HepG2 (cell line): ENCODE measurements at regions not wholly inside any gene's neighbourhood (a gene's known extent, or its start where the extent isn't known, plus 50 kb on each side); places are given as distances from the start of the nearest gene placed in this dataset.

Experiments
- BCL3 ChIP-seq: sonication (generic); formaldehyde crosslinking; IDR thresholded peaks from 2 replicates; pipeline ENCODE4 v1.5.1; 2020; ENCODE audit warnings: mild to moderate bottlenecking, missing genetic modification reagents, moderate library complexity
- CEBPG ChIP-seq: IDR thresholded peaks from 2 replicates; pipeline ENCODE4 v1.6.1; 2016
- ESRRA ChIP-seq: sonication (generic); formaldehyde crosslinking; IDR thresholded peaks from 2 replicates; pipeline ENCODE4 v1.5.1; 2020; ENCODE audit warnings: mild to moderate bottlenecking, low read depth, missing genetic modification reagents
- GATAD2A ChIP-seq: IDR thresholded peaks from 2 replicates; pipeline ENCODE4 v1.6.1; 2016
- HBP1 ChIP-seq: IDR thresholded peaks from 2 replicates; pipeline ENCODE4 v1.6.1; 2016; ENCODE audit warnings: low read depth, control low read depth
- HDAC2 ChIP-seq: sonication (generic); formaldehyde crosslinking; IDR thresholded peaks from 2 replicates; pipeline ENCODE4 v1.4.0; 2020; ENCODE audit warnings: missing genetic modification reagents
- HHEX ChIP-seq: IDR thresholded peaks from 2 replicates; pipeline ENCODE4 v1.6.1; 2016; ENCODE audit warnings: control low read depth
- HOMEZ ChIP-seq: IDR thresholded peaks from 2 replicates; pipeline ENCODE4 v1.6.1; 2016; ENCODE audit warnings: low read depth
- HOXA3 ChIP-seq: sonication (generic); formaldehyde crosslinking; IDR thresholded peaks from 2 replicates; pipeline ENCODE4 v1.5.0; 2020; ENCODE audit warnings: missing genetic modification reagents
- KLF6 ChIP-seq: IDR thresholded peaks from 2 replicates; pipeline ENCODE4 v1.8.0; 2016; ENCODE audit warnings: missing biosample characterization, missing genetic modification reagents
- NKX3-1 ChIP-seq: sonication (generic); formaldehyde crosslinking; IDR thresholded peaks from 2 replicates; pipeline ENCODE4 v1.5.0; 2020; ENCODE audit warnings: missing genetic modification reagents
- SOX5 ChIP-seq: IDR thresholded peaks from 2 replicates; pipeline ENCODE4 v1.6.1; 2016; ENCODE audit warnings: borderline replicate concordance
- TRIM24 ChIP-seq: sonication (generic); formaldehyde crosslinking; IDR thresholded peaks from 2 replicates; pipeline ENCODE4 v1.8.0; 2022; ENCODE audit warnings: mild to moderate bottlenecking, missing genetic modification reagents
- ZMAT3 ChIP-seq: sonication (generic); formaldehyde crosslinking; conservative IDR thresholded peaks from 2 replicates; pipeline ENCODE4 v1.7.0; 2021; ENCODE audit warnings: missing genetic modification reagents
- ZNF232 ChIP-seq: sonication (generic); formaldehyde crosslinking; IDR thresholded peaks from 2 replicates; pipeline ENCODE4 v1.4.0; 2020; ENCODE audit warnings: missing genetic modification reagents, borderline replicate concordance
- ZNF614 ChIP-seq: IDR thresholded peaks from 2 replicates; pipeline ENCODE4 v1.6.1; 2018; ENCODE audit warnings: missing biosample characterization, missing genetic modification reagents, inconsistent platforms, borderline replicate concordance
- ZNF644 ChIP-seq: IDR thresholded peaks from 2 replicates; pipeline ENCODE4 v1.6.1; 2016; ENCODE audit warnings: low read depth
- ZNF780A ChIP-seq: sonication (generic); formaldehyde crosslinking; IDR thresholded peaks from 2 replicates; pipeline ENCODE4 v1.8.0; 2022; ENCODE audit warnings: mild to moderate bottlenecking, missing genetic modification reagents, moderate library complexity
- TF ChIP-seq, protein P1 (sequence below): sonication (generic); formaldehyde crosslinking; IDR thresholded peaks from 2 replicates; pipeline ENCODE4; 2020; ENCODE audit warnings: missing genetic modification reagents, mild to moderate bottlenecking, borderline replicate concordance
- TF ChIP-seq, protein P2 (sequence below): sonication (generic); formaldehyde crosslinking; IDR thresholded peaks from 2 replicates; pipeline ENCODE4 v1.5.0; 2020; ENCODE audit warnings: mild to moderate bottlenecking, missing genetic modification reagents, moderate library complexity
- TF ChIP-seq, protein P3 (sequence below): sonication (generic); formaldehyde crosslinking; IDR thresholded peaks from 2 replicates; pipeline ENCODE4 v1.5.0; 2020; ENCODE audit warnings: mild to moderate bottlenecking, missing genetic modification reagents, borderline replicate concordance

DNA sequence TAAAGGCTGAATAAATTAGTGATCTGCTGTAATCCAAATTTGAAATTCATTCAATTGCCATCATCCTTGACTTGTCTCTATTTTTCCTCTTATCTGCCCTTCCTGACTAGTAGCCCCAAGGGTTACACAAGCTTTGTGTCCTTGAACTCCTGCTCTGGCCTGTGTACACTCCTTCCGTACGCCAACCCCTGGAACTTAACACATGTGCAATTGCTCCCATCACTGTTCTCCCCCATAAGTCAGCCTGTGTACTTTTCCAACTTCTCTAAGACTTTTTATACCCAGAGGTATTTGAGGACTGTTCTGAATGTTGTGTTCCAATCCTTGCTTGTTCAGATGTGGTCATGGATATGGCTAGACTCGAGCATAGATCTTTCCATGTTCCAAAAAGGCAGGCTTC, 171.1 kb upstream of the G2E3 start (continued):
- TF ChIP-seq, protein P1, sequence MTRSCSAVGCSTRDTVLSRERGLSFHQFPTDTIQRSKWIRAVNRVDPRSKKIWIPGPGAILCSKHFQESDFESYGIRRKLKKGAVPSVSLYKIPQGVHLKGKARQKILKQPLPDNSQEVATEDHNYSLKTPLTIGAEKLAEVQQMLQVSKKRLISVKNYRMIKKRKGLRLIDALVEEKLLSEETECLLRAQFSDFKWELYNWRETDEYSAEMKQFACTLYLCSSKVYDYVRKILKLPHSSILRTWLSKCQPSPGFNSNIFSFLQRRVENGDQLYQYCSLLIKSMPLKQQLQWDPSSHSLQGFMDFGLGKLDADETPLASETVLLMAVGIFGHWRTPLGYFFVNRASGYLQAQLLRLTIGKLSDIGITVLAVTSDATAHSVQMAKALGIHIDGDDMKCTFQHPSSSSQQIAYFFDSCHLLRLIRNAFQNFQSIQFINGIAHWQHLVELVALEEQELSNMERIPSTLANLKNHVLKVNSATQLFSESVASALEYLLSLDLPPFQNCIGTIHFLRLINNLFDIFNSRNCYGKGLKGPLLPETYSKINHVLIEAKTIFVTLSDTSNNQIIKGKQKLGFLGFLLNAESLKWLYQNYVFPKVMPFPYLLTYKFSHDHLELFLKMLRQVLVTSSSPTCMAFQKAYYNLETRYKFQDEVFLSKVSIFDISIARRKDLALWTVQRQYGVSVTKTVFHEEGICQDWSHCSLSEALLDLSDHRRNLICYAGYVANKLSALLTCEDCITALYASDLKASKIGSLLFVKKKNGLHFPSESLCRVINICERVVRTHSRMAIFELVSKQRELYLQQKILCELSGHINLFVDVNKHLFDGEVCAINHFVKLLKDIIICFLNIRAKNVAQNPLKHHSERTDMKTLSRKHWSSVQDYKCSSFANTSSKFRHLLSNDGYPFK, result no peak
- 0 out of 2 replicates have a peak, but pooled peaks have one; percentile 34 for TF ChIP-seq HDAC2 (CRISPR knock-in tag)
- TF ChIP-seq CEBPG, result peak; percentile 78
- 0 out of 2 replicates have a peak, but pooled peaks have one; percentile 44 for TF ChIP-seq ZNF614 (CRISPR knock-in tag)
- peak; percentile 80; the same call in 1 of the 2 replicates for TF ChIP-seq HOMEZ (CRISPR knock-in tag)
- TF ChIP-seq BCL3, result no peak
- TF ChIP-seq HHEX, result peak; percentile 65; the same call in 1 of the 2 replicates
- TF ChIP-seq HBP1 (CRISPR knock-in tag), result 0 out of 2 replicates have a peak, but pooled peaks have one; percentile 48
- peak; percentile 57; the same call in 1 of the 2 replicates for TF ChIP-seq HOXA3 (CRISPR knock-in tag)
- peak; percentile 40; the same call in 1 of the 2 replicates for TF ChIP-seq ZNF232 (CRISPR knock-in tag)
- peak; percentile 94 for TF ChIP-seq TRIM24
- TF ChIP-seq KLF6, result peak; percentile 46; the same call in 1 of the 2 replicates
- TF ChIP-seq SOX5 (CRISPR knock-in tag), result 0 out of 2 replicates have a peak, but pooled peaks have one; percentile 40
- TF ChIP-seq ZMAT3 (CRISPR knock-in tag), result no peak
- peak; percentile 86 for TF ChIP-seq ZNF644 (CRISPR knock-in tag)
- TF ChIP-seq GATAD2A (CRISPR knock-in tag), result peak; percentile 95
- TF ChIP-seq ZNF780A (CRISPR knock-in tag), result no peak
- TF ChIP-seq, protein P2, sequence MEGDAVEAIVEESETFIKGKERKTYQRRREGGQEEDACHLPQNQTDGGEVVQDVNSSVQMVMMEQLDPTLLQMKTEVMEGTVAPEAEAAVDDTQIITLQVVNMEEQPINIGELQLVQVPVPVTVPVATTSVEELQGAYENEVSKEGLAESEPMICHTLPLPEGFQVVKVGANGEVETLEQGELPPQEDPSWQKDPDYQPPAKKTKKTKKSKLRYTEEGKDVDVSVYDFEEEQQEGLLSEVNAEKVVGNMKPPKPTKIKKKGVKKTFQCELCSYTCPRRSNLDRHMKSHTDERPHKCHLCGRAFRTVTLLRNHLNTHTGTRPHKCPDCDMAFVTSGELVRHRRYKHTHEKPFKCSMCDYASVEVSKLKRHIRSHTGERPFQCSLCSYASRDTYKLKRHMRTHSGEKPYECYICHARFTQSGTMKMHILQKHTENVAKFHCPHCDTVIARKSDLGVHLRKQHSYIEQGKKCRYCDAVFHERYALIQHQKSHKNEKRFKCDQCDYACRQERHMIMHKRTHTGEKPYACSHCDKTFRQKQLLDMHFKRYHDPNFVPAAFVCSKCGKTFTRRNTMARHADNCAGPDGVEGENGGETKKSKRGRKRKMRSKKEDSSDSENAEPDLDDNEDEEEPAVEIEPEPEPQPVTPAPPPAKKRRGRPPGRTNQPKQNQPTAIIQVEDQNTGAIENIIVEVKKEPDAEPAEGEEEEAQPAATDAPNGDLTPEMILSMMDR (CRISPR knock-in tag), result peak; percentile 7; the same call in 1 of the 2 replicates
- TF ChIP-seq ESRRA, result peak; percentile 71; the same call in 1 of the 2 replicates
- TF ChIP-seq, protein P3, sequence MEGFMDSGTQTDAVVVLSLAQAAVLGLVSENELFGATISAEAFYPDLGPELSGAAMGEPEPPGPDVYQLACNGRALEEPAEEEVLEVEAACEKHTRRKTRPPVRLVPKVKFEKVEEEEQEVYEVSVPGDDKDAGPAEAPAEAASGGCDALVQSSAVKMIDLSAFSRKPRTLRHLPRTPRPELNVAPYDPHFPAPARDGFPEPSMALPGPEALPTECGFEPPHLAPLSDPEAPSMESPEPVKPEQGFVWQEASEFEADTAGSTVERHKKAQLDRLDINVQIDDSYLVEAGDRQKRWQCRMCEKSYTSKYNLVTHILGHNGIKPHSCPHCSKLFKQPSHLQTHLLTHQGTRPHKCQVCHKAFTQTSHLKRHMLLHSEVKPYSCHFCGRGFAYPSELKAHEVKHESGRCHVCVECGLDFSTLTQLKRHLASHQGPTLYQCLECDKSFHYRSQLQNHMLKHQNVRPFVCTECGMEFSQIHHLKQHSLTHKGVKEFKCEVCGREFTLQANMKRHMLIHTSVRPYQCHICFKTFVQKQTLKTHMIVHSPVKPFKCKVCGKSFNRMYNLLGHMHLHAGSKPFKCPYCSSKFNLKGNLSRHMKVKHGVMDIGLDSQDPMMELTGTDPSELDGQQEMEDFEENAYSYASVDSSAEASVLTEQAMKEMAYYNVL (CRISPR knock-in tag), result peak; percentile 89
- no peak for TF ChIP-seq NKX3-1
